HCT116 (cell line): ENCODE measurements at regions not wholly inside any gene's neighbourhood (a gene's known extent, or its start where the extent isn't known, plus 50 kb on each side); places are given as distances from the start of the nearest gene placed in this dataset.

Experiments
- ATAC-seq: fragments of 200-7000 bp; cut with Tn5 transposase; 2 replicates; pipeline ENCODE4 v1.9.1; 2020; ENCODE audit warnings: mild to moderate bottlenecking, moderate library complexity
- BruUV-seq: library from RNA; stranded (reverse); fragments of 400-500 nt; replicated peaks from 2 replicates; lab custom pipeline; 2021; lab: Mats Ljungman, UMichigan
- CTCF ChIA-PET: fragments of 300-600 bp; sonication (Branson Sonifier 250); formaldehyde crosslinking; loops from one replicate; lab custom pipeline; 2021; ENCODE audit warnings: antibody characterized with exemption; lab: Charles Lee
- POLR2A ChIA-PET: fragments of 300-600, 350-600 bp; sonication (Branson Sonifier 250); formaldehyde crosslinking; loops from one replicate; lab custom pipeline; 2021; ENCODE audit warnings: antibody characterized with exemption; lab: Charles Lee
- RAD21 ChIA-PET, 2 experiments: fragments of 300-600 bp; sonication (Branson Sonifier 250); formaldehyde crosslinking; loops; one replicate each; lab custom pipeline; 2023; ENCODE audit warnings: low total read pairs in 2 of 2; ENCODE audit not compliant: uncharacterized antibody in 2 of 2, unreplicated experiment in 2 of 2, low non-redundant PET in 1 of 2; lab: Charles Lee
- DNase-seq: peaks from one replicate; pipeline ENCODE4 v3.0.0-alpha.2; 2010; ENCODE audit warnings: low read depth, low spot score
- H2AFZ ChIP-seq: fragments of 200-600 bp; shearing (Covaris generic), sonication (generic); 2 replicates; pipeline ENCODE4 v1.6.1; 2017; ENCODE audit warnings: low read depth, mixed run types, mixed read lengths, antibody characterized with exemption, low read length; ENCODE audit not compliant: poor library complexity, severe bottlenecking
- H3K27ac ChIP-seq: 2 replicates; pipeline ENCODE4 v1.5.1; 2012; ENCODE audit warnings: low read depth, low read length
- H3K27me3 ChIP-seq: fragments of 200-600 bp; sonication (generic); 2 replicates; pipeline ENCODE4 v1.6.1; 2016; ENCODE audit warnings: mixed run types, low read length, mixed read lengths; ENCODE audit not compliant: insufficient read depth
- H3K36me3 ChIP-seq, 2 experiments: fragments of 200-500 bp in 1 of 2; fragments of 200-600 bp in 1 of 2; sonication (Bioruptor generic) in 1 of 2; sonication (generic) in 1 of 2; 2 replicates each; pipeline versions ENCODE4 v1.5.1 to v1.6.1; 2014 to 2016; ENCODE audit warnings: low read length in 2 of 2, inconsistent platforms in 1 of 2, mixed read lengths in 1 of 2, mixed run types in 1 of 2; ENCODE audit not compliant: insufficient read depth in 2 of 2, control insufficient read depth in 1 of 2
- H3K4me1 ChIP-seq, 2 experiments: fragments of 200-600 bp in 1 of 2; sonication (generic) in 1 of 2; 2 replicates each; pipeline versions ENCODE4 v1.5.1 to v1.6.1; 2012 to 2017; ENCODE audit warnings: low read length in 2 of 2, inconsistent platforms in 1 of 2, mild to moderate bottlenecking in 1 of 2, mixed read lengths in 1 of 2, mixed run types in 1 of 2, moderate library complexity in 1 of 2; ENCODE audit not compliant: insufficient read depth in 2 of 2, control insufficient read depth in 1 of 2
- H3K4me2 ChIP-seq: fragments of 200-600 bp; sonication (generic); 2 replicates; pipeline ENCODE4 v1.6.1; 2017; ENCODE audit warnings: mixed run types, low read length, mixed read lengths
- H3K4me3 ChIP-seq, 2 experiments: fragments of 200-600 bp in 1 of 2; sonication (generic) in 1 of 2; replicated peaks in 1 of 2; 2 replicates each; pipeline ENCODE4 v1.5.1; 2011 to 2016; ENCODE audit warnings: low read length in 2 of 2, control low read depth in 1 of 2, low read depth in 1 of 2, mild to moderate bottlenecking in 1 of 2, mixed read lengths in 1 of 2, mixed run types in 1 of 2
- H3K79me2 ChIP-seq: fragments of 200-600 bp; sonication (generic); 2 replicates; pipeline ENCODE4 v1.6.1; 2017; ENCODE audit warnings: mild to moderate bottlenecking, mixed run types, low read length, moderate library complexity, mixed read lengths; ENCODE audit not compliant: insufficient read depth
- H3K9ac ChIP-seq: fragments of 200-600 bp; sonication (generic); 2 replicates; pipeline ENCODE4 v1.6.1; 2016; ENCODE audit warnings: low read length, mixed read lengths
- H3K9me2 ChIP-seq: fragments of 200-600 bp; sonication (generic), shearing (Covaris generic); 2 replicates; pipeline ENCODE4 v1.6.1; 2017; ENCODE audit warnings: mixed run types, mild to moderate bottlenecking, moderate library complexity; ENCODE audit not compliant: insufficient read depth
- H3K9me3 ChIP-seq, 2 experiments: fragments of 200-500 bp in 1 of 2; fragments of 200-600 bp in 1 of 2; sonication (Bioruptor generic) in 1 of 2; sonication (generic) in 1 of 2; 2 replicates each; pipeline ENCODE4 v1.6.1; 2014 to 2017; ENCODE audit warnings: low read length in 2 of 2, mixed read lengths in 2 of 2, inconsistent platforms in 1 of 2, low read depth in 1 of 2, mild to moderate bottlenecking in 1 of 2, mixed run types in 1 of 2, moderate library complexity in 1 of 2; ENCODE audit not compliant: control insufficient read depth in 1 of 2, insufficient read depth in 1 of 2
- H4K20me1 ChIP-seq: fragments of 200-600 bp; sonication (generic), shearing (Covaris generic); 2 replicates; pipeline ENCODE4 v1.6.1; 2017; ENCODE audit warnings: mixed run types, mild to moderate bottlenecking, moderate library complexity; ENCODE audit not compliant: insufficient read depth
- CBX3 ChIP-seq: IDR thresholded peaks from 2 replicates; pipeline ENCODE4 v1.6.1; 2012; ENCODE audit warnings: low read depth
- EGR1 ChIP-seq: IDR thresholded peaks from 2 replicates; pipeline ENCODE4 v1.6.1; 2012; ENCODE audit warnings: low read depth
- EZH2phosphoT487 ChIP-seq: fragments of 200-600 bp; IDR thresholded peaks from 2 replicates; pipeline ENCODE4 v1.6.1; 2018; ENCODE audit warnings: antibody characterized with exemption, borderline replicate concordance
- FOSL1 ChIP-seq: IDR thresholded peaks from 2 replicates; pipeline ENCODE4 v1.6.1; 2012; ENCODE audit warnings: low read depth
- JUND ChIP-seq: IDR thresholded peaks from 2 replicates; pipeline ENCODE4 v1.6.1; 2012
- POLR2A ChIP-seq: IDR thresholded peaks from 2 replicates; pipeline ENCODE4 v1.7.0; 2011; ENCODE audit warnings: borderline replicate concordance; ENCODE audit not compliant: insufficient read depth, insufficient read length; ENCODE audit errors: extremely low read depth
- RAD21 ChIP-seq: IDR thresholded peaks from 2 replicates; pipeline ENCODE4 v1.6.1; 2012; ENCODE audit warnings: low read depth, mild to moderate bottlenecking
- SIN3A ChIP-seq: IDR thresholded peaks from 2 replicates; pipeline ENCODE4 v1.6.1; 2012; ENCODE audit warnings: low read depth
- SRF ChIP-seq: IDR thresholded peaks from 2 replicates; pipeline ENCODE4 v1.6.1; 2012; ENCODE audit warnings: low read depth
- YY1 ChIP-seq: IDR thresholded peaks from 2 replicates; pipeline ENCODE4 v1.6.1; 2011; ENCODE audit warnings: low read length, low read depth, moderate library complexity, mild to moderate bottlenecking; ENCODE audit not compliant: insufficient replicate concordance; ENCODE audit errors: extremely low read depth
- ZNF274 ChIP-seq: fragments of 200-500 bp; sonication (Bioruptor generic); IDR thresholded peaks from 2 replicates; pipeline ENCODE4 v1.6.1; 2014; ENCODE audit warnings: mild to moderate bottlenecking, low read depth, low read length, inconsistent platforms
- intact Hi-C: fragments of 100-400 bp; cut with micrococcal nuclease; formaldehyde crosslinking; loops from 2 replicates; pipeline ENCODE4 v1.10.0; 2022
- TF ChIP-seq, protein P1 (sequence below): IDR thresholded peaks from 2 replicates; pipeline ENCODE4 v1.6.1; 2012; ENCODE audit warnings: low read depth
- TF ChIP-seq, protein P2 (sequence below), 3 experiments: fragments of 200-600 bp in 1 of 3; sonication (generic) in 1 of 3; IDR thresholded peaks in 2 of 3; conservative IDR thresholded peaks in 1 of 3; 2 replicates each; pipeline ENCODE4 v1.5.1; 2012 to 2017; ENCODE audit warnings: low read depth in 2 of 3, low read length in 2 of 3, antibody characterized with exemption in 1 of 3, borderline replicate concordance in 1 of 3, control low read depth in 1 of 3, mild to moderate bottlenecking in 1 of 3, mixed read lengths in 1 of 3, mixed run types in 1 of 3, moderate library complexity in 1 of 3; ENCODE audit not compliant: insufficient read depth in 1 of 3
- TF ChIP-seq, protein P3 (sequence below): IDR thresholded peaks from 2 replicates; pipeline ENCODE4 v1.6.1; 2011; ENCODE audit warnings: mild to moderate bottlenecking, low read length, moderate library complexity; ENCODE audit not compliant: insufficient replicate concordance; ENCODE audit errors: extremely low read depth

DNA sequence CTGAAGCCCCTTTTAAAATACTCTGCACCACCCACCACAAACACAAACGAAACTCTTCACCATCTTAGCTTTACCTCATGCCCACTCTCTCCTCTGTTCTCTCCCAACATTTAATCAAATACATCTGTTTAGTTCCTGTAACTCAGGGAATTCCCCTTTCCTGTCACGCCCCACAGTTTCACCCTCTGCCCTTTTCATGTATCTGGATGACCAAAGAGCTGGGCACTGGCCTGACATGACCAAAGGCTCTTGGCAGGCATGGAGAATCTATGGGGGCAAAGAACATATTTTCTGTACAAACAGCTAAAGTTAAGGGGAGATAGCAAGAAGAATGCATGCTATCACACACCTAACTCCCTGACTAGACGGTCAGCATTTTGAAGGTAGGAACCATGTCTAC is 270.0 kb downstream of the TBL1XR1 start:
- RAD21 ChIA-PET = no interaction called here
- Histone ChIP-seq H3K27ac (no peak overlapping the region), H3K9ac (no peak overlapping the region), H4K20me1 (no peaks in the 10 kb centered on the region), H3K36me3 (no peaks in the 10 kb centered on the region), H3K9me3 (no peaks in the 10 kb centered on the region), H3K4me3 (no peak overlapping the region), H3K9me2 (no peaks in the 10 kb centered on the region), H3K27me3 (no peaks in the 10 kb centered on the region), H3K4me2 (no peak overlapping the region), H3K79me2 (no peaks in the 10 kb centered on the region), H3K4me1 (no peaks in the 10 kb centered on the region), H2AFZ (no peak overlapping the region)
- POLR2A ChIA-PET = no interaction called here
- ATAC-seq (no peak), DNase-seq (no peak)
- intact Hi-C loops = no loop called here
- CTCF ChIA-PET = no interaction called here
- no TSS peak for BruUV-seq
- TF ChIP-seq POLR2A (no peak), EZH2phosphoT487 (no peak), JUND (no peak)

DNA sequence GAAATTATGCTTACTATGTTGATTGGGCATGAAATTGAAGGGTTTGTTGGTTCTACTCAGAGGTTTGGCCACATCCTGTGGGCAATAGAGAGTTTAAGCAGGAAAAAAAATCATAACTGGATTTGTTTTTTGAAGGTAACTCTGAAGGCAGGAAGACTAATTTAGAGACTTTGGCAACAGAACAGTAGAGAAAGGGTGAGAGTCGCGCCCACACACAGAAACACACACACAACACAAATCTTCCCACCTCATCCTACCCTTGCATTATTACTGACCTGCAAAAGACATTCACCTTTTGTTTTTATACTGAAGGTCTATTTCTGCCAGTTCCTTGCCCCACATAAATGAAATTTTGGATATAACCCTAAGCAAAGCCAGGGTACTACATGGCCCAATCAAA is 270.6 kb downstream of the TBL1XR1 start:
- no peaks in the 10 kb centered on the region for H3K9me2 ChIP-seq
- no peak overlapping the region for H2AFZ ChIP-seq
- H4K20me1 ChIP-seq = no peaks in the 10 kb centered on the region
- DNase-seq (no peak), ATAC-seq (no peak)
- H3K27ac ChIP-seq = no peak overlapping the region
- POLR2A ChIA-PET = no interaction called here
- no peak overlapping the region for H3K9ac ChIP-seq
- H3K79me2 ChIP-seq = no peaks in the 10 kb centered on the region
- no peaks in the 10 kb centered on the region for H3K27me3 ChIP-seq
- no peaks in the 10 kb centered on the region for H3K36me3 ChIP-seq
- H3K4me1 ChIP-seq = no peaks in the 10 kb centered on the region
- no peak overlapping the region for H3K4me2 ChIP-seq
- no TSS peak for BruUV-seq
- intact Hi-C loops = no loop called here
- TF ChIP-seq, protein P1, sequence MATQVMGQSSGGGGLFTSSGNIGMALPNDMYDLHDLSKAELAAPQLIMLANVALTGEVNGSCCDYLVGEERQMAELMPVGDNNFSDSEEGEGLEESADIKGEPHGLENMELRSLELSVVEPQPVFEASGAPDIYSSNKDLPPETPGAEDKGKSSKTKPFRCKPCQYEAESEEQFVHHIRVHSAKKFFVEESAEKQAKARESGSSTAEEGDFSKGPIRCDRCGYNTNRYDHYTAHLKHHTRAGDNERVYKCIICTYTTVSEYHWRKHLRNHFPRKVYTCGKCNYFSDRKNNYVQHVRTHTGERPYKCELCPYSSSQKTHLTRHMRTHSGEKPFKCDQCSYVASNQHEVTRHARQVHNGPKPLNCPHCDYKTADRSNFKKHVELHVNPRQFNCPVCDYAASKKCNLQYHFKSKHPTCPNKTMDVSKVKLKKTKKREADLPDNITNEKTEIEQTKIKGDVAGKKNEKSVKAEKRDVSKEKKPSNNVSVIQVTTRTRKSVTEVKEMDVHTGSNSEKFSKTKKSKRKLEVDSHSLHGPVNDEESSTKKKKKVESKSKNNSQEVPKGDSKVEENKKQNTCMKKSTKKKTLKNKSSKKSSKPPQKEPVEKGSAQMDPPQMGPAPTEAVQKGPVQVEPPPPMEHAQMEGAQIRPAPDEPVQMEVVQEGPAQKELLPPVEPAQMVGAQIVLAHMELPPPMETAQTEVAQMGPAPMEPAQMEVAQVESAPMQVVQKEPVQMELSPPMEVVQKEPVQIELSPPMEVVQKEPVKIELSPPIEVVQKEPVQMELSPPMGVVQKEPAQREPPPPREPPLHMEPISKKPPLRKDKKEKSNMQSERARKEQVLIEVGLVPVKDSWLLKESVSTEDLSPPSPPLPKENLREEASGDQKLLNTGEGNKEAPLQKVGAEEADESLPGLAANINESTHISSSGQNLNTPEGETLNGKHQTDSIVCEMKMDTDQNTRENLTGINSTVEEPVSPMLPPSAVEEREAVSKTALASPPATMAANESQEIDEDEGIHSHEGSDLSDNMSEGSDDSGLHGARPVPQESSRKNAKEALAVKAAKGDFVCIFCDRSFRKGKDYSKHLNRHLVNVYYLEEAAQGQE = no peak
- TF ChIP-seq YY1 = no peak
- TF ChIP-seq ZNF274 = no peak
- no peak for TF ChIP-seq SRF
- no peak for TF ChIP-seq CBX3
- TF ChIP-seq, protein P2, sequence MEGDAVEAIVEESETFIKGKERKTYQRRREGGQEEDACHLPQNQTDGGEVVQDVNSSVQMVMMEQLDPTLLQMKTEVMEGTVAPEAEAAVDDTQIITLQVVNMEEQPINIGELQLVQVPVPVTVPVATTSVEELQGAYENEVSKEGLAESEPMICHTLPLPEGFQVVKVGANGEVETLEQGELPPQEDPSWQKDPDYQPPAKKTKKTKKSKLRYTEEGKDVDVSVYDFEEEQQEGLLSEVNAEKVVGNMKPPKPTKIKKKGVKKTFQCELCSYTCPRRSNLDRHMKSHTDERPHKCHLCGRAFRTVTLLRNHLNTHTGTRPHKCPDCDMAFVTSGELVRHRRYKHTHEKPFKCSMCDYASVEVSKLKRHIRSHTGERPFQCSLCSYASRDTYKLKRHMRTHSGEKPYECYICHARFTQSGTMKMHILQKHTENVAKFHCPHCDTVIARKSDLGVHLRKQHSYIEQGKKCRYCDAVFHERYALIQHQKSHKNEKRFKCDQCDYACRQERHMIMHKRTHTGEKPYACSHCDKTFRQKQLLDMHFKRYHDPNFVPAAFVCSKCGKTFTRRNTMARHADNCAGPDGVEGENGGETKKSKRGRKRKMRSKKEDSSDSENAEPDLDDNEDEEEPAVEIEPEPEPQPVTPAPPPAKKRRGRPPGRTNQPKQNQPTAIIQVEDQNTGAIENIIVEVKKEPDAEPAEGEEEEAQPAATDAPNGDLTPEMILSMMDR (IDR thresholded peaks at IDR 0.05 in 2 of 3, conservative IDR thresholded peaks at IDR 0.05 in 1 of 3; ENCODE audit: borderline replicate concordance in 1 of 3, insufficient read depth in 1 of 3, low read depth in 2 of 3, low read length in 2 of 3) = no peak
- no peak for TF ChIP-seq FOSL1
- no peak for TF ChIP-seq EGR1
- TF ChIP-seq, protein P3, sequence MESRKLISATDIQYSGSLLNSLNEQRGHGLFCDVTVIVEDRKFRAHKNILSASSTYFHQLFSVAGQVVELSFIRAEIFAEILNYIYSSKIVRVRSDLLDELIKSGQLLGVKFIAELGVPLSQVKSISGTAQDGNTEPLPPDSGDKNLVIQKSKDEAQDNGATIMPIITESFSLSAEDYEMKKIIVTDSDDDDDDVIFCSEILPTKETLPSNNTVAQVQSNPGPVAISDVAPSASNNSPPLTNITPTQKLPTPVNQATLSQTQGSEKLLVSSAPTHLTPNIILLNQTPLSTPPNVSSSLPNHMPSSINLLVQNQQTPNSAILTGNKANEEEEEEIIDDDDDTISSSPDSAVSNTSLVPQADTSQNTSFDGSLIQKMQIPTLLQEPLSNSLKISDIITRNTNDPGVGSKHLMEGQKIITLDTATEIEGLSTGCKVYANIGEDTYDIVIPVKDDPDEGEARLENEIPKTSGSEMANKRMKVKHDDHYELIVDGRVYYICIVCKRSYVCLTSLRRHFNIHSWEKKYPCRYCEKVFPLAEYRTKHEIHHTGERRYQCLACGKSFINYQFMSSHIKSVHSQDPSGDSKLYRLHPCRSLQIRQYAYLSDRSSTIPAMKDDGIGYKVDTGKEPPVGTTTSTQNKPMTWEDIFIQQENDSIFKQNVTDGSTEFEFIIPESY = no peak
- no peak for TF ChIP-seq SIN3A
- no peak for TF ChIP-seq RAD21
- no peak overlapping the region for H3K4me3 ChIP-seq
- CTCF ChIA-PET = interaction anchor here (1.0 kb wide), 1 partner anchor 411 kb away, joined by 3 read pairs; no protein-coding TSS in a partner anchor
- RAD21 ChIA-PET = no interaction called here
- no peaks in the 10 kb centered on the region for H3K9me3 ChIP-seq
